Ovary (tissue), 3 donors: ENCODE measurements at regions not wholly inside any gene's neighbourhood (a gene's known extent, or its start where the extent isn't known, plus 50 kb on each side); places are given as distances from the start of the nearest gene placed in this dataset.

Experiments used
- EP300 ChIP-seq: sonication (generic); formaldehyde crosslinking; IDR thresholded peaks from one replicate; pipeline ENCODE4 v1.6.1; 2017; ENCODE audit warnings: antibody characterized with exemption
- POLR2A ChIP-seq: fragments of 450-650 bp; IDR thresholded peaks from one replicate; pipeline ENCODE4 v1.6.1; 2017; ENCODE audit warnings: antibody characterized with exemption, mild to moderate bottlenecking, moderate library complexity
- TF ChIP-seq, protein P1 (sequence below), 3 donors: fragments of 450-650 bp in 2 of 3; fragments of 200-600 bp in 1 of 3; IDR thresholded peaks; one replicate each; pipeline versions ENCODE4 v1.5.1 to v1.8.0; 2016 to 2022; ENCODE audit warnings: antibody characterized with exemption in 3 of 3, mild to moderate bottlenecking in 1 of 3
- donor health status: DM: no; HTN: no; CAD: no.

DNA sequence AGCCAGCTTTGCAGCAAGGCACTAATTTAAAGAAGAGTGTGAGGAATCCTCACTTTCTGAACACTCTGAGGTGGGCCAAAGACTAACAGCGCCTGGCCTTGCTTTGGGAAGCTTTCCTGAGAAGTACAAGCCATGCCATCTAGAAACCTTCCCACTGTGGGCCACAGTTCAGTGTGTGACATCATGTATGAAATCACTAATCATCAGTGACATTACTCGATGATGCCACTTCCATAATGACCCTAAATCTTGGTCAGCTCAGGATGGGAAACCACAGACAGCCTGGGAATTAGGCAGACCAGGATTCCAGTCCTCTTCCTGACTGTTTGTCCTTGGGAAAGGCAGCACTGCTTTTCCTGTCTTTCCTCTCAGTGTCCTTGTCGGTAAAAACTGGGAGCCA is 54.2 kb upstream of the HSPA9 start:
- TF ChIP-seq POLR2A: no peak
- TF ChIP-seq, protein P1, sequence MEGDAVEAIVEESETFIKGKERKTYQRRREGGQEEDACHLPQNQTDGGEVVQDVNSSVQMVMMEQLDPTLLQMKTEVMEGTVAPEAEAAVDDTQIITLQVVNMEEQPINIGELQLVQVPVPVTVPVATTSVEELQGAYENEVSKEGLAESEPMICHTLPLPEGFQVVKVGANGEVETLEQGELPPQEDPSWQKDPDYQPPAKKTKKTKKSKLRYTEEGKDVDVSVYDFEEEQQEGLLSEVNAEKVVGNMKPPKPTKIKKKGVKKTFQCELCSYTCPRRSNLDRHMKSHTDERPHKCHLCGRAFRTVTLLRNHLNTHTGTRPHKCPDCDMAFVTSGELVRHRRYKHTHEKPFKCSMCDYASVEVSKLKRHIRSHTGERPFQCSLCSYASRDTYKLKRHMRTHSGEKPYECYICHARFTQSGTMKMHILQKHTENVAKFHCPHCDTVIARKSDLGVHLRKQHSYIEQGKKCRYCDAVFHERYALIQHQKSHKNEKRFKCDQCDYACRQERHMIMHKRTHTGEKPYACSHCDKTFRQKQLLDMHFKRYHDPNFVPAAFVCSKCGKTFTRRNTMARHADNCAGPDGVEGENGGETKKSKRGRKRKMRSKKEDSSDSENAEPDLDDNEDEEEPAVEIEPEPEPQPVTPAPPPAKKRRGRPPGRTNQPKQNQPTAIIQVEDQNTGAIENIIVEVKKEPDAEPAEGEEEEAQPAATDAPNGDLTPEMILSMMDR (IDR thresholded peaks at IDR 0.05): no peak
- no peak for TF ChIP-seq EP300
